ENCODE measurements at regions not wholly inside any gene's neighbourhood (a gene's known extent, or its start where the extent isn't known, plus 50 kb on each side); places are given as distances from the start of the nearest gene placed in this dataset.

- TF ChIP-seq CTCF (IDR thresholded peaks at IDR 0.05) (no peak), POLR2AphosphoS5 (IDR thresholded peaks at IDR 0.05) (no peak), EP300 (IDR thresholded peaks at IDR 0.05) (no peak), POLR2A (IDR thresholded peaks at IDR 0.05) (no peak)
Measured at GRCh38 chr1:208461680-208462079, 217.5 kb upstream of the PLXNA2 start.
